HG03521 (cell line): ENCODE measurements at regions not wholly inside any gene's neighbourhood (a gene's known extent, or its start where the extent isn't known, plus 50 kb on each side); places are given as distances from the start of the nearest gene placed in this dataset.
"Not testable (repeated sequence)": the region's sequence is repeated elsewhere in the genome, so short reads cannot be mapped to it uniquely, and the experiment has no call there.

Experiments used
- ATAC-seq: cut with Tn5 transposase; IDR thresholded peaks from one replicate; pipeline ENCODE4 v1.9.1; 2021; ENCODE audit warnings: mild to moderate bottlenecking, moderate library complexity; ENCODE audit not compliant: unreplicated experiment

DNA sequence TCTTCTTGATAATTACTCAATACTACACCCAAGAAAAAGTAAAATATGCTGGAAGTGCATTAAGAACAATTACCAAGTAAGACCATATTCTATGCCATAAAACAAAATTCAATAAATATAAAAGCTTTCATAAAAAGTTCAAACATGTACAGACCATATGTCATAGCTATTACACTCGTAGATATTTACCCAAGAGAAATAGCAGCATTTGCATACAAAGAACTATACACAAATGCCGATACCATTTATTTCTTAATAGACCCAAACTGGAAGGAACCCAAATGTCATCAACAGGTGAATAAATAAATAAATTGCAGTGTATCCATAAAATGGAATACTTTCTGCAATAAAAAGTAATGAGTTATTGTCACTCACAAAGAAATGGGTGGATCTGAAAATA is 78.3 kb upstream of the SLC16A7 start:
- no peak for ATAC-seq

GRCh38 chr12:59500915-59501314 is 94.9 kb upstream of the SLC16A7 start:
- ATAC-seq: no peak

- no peak for ATAC-seq
These were observed 95.5 kb upstream of the SLC16A7 start for GRCh38 chr12:59500335-59500734.

DNA sequence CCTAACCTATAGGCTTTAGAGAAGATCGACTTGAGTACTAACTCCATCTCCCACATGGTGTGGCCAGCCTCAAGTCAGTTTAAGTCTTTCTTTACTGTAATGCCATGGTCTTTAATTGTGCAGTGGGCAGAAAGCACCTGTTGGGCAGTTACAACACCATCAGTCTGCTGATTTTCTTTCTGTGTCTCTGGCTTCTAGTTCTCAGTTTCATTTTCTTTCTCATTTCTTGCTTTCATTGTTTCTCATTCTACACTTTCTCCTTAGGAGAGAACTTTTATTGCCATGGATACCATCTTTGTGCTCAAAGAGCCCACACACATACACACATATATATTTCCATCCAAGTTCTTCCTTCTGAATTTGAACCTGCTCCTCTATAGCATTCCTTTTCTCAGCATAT is 96.1 kb upstream of the SLC16A7 start:
- ATAC-seq: peak; percentile 91

DNA sequence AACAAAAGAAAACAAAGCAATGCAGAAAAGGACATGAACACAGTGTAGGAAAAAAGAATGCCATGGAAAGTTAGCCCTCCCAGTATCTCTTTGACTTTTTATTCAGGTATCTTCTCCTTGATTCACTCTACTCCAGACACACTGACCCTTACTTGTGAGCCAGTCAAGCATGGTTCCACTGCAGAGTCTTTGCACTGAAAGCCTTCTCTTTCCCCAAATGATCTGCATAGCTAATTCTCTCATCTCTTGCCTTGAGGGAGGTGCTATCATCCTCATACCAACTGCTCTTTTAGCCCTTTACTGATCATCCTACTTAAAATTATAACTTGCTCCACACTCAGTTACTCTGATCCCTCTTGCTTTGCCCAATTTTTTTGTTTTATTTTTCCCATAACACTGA is 101.2 kb upstream of the SLC16A7 start:
- no peak for ATAC-seq

DNA sequence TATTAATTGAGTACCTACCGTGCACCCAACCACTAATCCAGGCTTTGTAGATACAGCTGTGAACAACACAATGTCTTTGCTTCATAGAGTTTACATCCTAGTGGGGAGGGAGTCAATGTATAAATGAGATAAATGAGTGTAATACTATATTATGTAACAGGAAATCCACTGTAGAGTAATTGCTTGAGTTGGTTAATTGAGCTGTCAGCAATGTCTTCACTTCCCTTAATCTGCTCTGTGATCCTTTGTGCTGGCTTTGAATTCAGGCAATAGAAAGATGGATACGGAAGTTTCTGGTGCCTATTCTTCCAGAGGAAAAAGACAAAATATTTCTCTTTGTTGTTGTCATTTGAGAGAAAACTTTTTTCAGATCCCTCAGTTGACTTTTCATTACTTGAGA is 104.0 kb upstream of the SLC16A7 start:
- ATAC-seq: no peak

GRCh38 chr12:59486827-59487226 is 109.0 kb upstream of the SLC16A7 start:
- ATAC-seq: no peak

DNA sequence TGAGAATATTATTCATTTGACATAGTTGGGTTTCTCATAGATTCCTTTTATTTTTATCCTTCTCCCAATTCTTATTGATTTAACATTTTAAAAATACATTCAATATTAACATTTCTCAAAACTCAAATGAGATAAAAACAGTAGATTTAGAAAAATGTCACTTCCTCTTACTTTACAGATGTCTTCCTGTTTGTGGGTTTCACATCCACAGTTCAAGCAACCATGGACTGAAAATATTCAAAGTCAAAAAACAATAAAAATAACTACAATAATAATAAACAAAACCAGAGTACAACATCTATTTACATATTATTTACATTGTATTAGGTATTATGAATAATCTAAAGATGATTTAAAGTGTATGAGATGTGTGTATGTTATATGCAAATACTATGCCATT is 111.3 kb upstream of the SLC16A7 start:
- peak; percentile 66 for ATAC-seq

DNA sequence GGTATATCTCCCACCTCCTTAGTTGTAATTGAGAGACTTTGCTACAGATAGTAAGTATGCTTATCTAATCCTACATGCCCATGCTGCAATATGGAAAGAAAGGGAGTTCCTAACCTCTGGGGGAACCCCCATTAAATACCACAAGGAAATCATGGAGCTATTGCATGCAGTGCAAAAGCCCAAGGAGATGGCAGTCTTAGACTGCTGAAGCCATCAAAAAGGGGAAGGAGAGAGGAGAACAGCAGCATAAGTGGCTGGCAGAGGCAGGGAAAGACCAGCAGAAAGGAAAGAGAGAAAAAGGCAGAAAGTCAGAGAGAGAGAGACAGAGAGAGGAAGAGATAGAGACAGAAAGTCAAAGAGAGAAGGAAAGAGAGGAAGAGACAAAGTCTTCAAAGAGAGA is 121.6 kb upstream of the SLC16A7 start:
- not testable (repeated sequence) for ATAC-seq

- peak; percentile 48 for ATAC-seq
These were observed 123.6 kb upstream of the SLC16A7 start for GRCh38 chr12:59472273-59472672.

DNA sequence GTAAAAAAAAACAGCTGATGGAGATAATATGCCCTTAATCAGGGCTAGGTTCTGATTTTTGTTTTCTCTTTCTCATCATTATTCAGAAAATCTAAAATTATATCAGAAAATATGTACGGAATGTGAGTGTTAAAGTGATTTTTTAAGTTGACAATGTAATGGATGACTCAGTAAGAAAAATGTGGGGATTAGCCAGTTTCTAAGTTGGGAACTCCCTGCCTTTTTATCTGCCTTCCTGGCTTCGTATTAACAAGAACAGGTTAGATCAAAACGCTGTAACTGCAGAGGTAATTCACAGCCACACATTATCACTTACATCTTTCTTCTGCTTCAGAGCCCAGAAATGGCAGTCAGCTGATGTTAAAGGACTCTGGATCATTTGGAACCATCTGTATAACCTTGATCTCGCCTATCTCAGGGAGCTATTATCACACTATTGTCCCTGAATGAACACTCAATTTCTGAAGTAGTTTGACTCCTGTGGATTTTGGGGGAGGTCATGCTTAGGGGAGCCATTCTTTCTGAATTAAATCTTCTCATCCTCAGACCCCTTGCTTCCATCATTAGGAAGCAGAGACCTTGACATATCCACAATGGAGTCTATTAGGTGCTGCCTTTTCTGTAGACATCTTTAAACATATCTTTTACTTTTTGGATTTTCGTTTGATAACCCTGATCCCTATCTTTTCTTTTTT is 135.7 kb upstream of the SLC16A7 start:
- no peak for ATAC-seq

- ATAC-seq: no peak
These were observed 142.4 kb upstream of the SLC16A7 start for GRCh38 chr12:59453475-59453874.

DNA sequence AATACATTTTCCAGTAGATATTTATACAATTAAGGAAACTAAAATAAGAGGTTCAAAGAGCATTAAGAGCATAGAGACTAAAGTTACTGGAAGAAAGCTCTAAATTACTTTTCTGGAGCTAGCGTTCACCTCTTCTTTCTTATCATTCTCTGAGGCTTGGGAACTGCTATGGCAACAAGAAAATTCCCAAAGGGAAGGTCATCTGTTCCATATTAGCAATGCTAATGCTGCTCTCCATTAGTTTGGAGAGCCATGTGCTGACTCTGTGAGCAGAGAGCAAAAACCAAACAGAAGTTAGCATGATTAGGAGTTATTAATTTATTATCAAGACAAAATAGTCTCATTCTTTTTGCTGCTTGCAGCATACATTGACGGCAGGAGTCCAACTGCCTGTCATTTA is 143.1 kb upstream of the SLC16A7 start:
- no peak for ATAC-seq

- ATAC-seq: no peak
These were observed 143.6 kb upstream of the SLC16A7 start for GRCh38 chr12:59452259-59452658.

GRCh38 chr12:59446116-59446515 is 149.7 kb upstream of the SLC16A7 start:
- no peak for ATAC-seq

- ATAC-seq: no peak
These were observed 150.9 kb upstream of the SLC16A7 start for GRCh38 chr12:59444932-59445331.

GRCh38 chr12:59432057-59432456 is 163.8 kb upstream of the SLC16A7 start:
- ATAC-seq: no peak

- ATAC-seq: no peak
These were observed 164.6 kb upstream of the SLC16A7 start for GRCh38 chr12:59431266-59431665.

DNA sequence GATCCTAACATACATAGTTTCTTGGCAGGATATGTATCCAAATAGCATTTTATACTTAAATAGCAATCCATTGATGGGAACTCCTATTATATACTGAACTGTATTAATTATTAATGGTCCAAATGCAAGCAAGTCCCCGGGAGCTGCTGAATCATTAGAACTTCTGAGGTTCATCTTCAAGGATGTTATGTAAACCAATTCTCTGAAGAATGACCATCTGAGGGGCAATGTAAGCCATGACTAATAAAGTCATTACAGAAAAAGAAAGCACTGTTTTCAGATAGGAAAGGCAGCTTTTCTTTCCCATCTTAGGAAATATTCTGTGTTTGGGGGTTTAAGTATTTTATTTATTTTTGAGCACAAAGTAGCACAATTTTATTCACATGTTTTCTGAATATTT is 166.1 kb upstream of the SLC16A7 start:
- ATAC-seq: no peak

DNA sequence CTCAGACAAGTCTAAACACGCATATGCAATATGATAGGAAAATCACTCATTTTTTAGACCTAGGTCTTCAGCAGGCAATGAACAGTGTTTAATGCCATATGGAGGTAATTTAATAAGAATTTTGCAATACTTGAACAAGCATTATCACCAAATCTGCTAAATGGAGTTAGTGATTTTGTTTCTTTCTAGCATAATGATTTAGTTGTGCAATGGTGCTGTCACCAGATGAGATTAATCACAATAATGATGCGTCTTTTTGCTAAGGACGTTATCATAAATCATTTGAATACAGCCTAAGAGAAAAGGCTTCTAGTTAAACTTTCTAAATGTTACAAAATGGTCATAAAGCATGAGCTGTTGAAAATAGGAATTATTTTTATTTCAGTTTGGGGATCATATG is 170.0 kb upstream of the SLC16A7 start:
- no peak for ATAC-seq

GRCh38 chr12:59424666-59425065 is 171.2 kb upstream of the SLC16A7 start:
- not testable (repeated sequence) for ATAC-seq

- ATAC-seq: no peak
These were observed 181.8 kb upstream of the SLC16A7 start for GRCh38 chr12:59414051-59414450.

GRCh38 chr12:59408431-59408830 is 187.4 kb upstream of the SLC16A7 start:
- ATAC-seq: no peak
